Astrocyte of the spinal cord (primary cell): ENCODE measurements at regions not wholly inside any gene's neighbourhood (a gene's known extent, or its start where the extent isn't known, plus 50 kb on each side); places are given as distances from the start of the nearest gene placed in this dataset.

ENCODE experiments used
- DNase-seq: peaks from one replicate; pipeline ENCODE4 v3.0.0; 2011; ENCODE audit warnings: low read depth, low spot score
- H3K4me3 ChIP-seq: 2 replicates; pipeline ENCODE4 v1.5.1; 2011; ENCODE audit warnings: low read depth, mild to moderate bottlenecking, low read length, moderate library complexity
- in situ Hi-C: cut with HindIII; loops from 2 replicates; pipeline ENCODE4 v1.10.0; 2017; ENCODE audit warnings: low sequenced_read_pairs
- TF ChIP-seq, protein P1 (sequence below): IDR thresholded peaks from 2 replicates; pipeline ENCODE4 v1.5.1; 2012; ENCODE audit warnings: low read depth, mild to moderate bottlenecking, low read length, inconsistent platforms

DNA sequence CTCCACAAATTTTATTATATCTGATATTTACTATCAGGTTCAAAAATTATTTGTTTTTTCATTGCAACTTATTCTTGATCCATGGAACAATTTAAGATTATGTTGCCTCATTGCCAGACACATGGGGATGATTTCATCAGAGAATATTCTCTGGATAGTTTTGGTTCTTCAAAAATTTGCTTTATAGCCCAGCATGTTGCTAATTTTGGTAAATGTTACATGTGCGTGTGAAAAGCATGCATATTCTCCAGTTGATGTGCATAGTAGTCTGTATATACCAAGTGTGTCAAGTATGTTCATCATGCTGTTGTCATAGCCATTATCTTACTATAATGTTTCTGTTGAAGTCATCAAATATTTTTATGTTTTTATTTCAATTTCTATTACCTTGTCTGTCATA is 122.3 kb downstream of the RFC3 start:
- TF ChIP-seq, protein P1, sequence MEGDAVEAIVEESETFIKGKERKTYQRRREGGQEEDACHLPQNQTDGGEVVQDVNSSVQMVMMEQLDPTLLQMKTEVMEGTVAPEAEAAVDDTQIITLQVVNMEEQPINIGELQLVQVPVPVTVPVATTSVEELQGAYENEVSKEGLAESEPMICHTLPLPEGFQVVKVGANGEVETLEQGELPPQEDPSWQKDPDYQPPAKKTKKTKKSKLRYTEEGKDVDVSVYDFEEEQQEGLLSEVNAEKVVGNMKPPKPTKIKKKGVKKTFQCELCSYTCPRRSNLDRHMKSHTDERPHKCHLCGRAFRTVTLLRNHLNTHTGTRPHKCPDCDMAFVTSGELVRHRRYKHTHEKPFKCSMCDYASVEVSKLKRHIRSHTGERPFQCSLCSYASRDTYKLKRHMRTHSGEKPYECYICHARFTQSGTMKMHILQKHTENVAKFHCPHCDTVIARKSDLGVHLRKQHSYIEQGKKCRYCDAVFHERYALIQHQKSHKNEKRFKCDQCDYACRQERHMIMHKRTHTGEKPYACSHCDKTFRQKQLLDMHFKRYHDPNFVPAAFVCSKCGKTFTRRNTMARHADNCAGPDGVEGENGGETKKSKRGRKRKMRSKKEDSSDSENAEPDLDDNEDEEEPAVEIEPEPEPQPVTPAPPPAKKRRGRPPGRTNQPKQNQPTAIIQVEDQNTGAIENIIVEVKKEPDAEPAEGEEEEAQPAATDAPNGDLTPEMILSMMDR: no peak
- no peak overlapping the region for H3K4me3 ChIP-seq
- DNase-seq: no peak
- in situ Hi-C loops: no loop called here

DNA sequence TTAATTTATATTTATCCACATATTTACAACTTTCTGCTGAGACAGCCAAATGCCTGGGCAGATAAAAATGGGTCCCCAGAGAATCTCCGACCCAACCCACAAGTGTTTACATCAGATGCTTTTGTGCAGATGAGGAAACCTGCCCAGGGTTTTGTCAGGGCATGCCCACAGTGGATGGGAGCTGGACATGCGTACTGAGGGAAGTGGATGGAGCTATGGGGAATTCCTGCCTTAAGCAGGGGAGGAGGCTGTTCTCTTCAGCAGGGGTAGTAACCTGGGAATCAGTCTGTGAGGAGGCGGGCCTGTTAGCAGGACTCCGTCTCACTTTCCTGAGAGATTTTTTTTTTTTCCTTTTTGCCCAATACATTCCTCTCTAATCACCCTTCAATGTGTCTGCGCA is 122.9 kb downstream of the RFC3 start:
- in situ Hi-C loops: no loop called here
- TF ChIP-seq, protein P1: no peak
- H3K4me3 ChIP-seq: no peak overlapping the region
- DNase-seq: no peak

DNA sequence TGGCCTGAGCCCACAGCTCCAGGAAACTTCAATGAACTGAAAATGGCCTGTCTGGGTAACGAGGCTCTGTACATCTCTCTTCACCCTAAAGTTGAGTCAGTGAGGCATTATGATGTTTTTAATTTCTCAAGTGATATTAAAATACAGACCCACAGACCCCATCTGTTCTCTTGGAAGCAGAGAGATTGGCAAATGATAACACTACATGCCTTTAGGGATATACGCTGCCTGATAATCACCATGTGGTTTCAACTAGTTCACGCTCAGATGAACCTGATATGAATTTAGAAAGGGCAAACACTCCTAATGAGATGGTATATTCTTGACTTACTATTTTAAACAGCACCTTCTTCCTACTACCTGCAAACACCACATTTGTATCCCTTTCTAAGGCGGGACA is 127.5 kb downstream of the RFC3 start:
- DNase-seq: no peak
- in situ Hi-C loops: no loop called here
- H3K4me3 ChIP-seq: no peak overlapping the region
- TF ChIP-seq, protein P1: no peak

DNA sequence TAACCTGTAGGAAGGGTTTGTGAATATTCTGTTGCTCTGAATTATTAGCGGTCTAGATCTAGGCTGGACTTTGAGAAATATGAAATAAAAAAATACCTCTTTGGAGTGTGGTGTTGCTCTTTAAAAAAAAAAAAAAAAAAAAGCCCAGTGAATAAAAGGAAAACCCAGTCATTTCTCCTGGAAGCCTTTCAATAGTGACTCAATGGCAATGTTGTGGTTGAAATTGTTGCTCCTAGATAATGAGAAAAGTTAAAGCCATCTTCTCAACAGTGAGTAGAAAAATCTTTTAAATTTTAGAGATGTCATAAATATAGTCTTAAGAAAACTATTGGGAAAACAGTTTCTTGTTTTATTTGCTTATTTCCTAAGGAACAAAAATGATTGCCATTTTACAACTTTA is 135.3 kb downstream of the RFC3 start:
- DNase-seq: peak; percentile 77
- in situ Hi-C loops: no loop called here
- TF ChIP-seq, protein P1: no peak
- H3K4me3 ChIP-seq: no peak overlapping the region

DNA sequence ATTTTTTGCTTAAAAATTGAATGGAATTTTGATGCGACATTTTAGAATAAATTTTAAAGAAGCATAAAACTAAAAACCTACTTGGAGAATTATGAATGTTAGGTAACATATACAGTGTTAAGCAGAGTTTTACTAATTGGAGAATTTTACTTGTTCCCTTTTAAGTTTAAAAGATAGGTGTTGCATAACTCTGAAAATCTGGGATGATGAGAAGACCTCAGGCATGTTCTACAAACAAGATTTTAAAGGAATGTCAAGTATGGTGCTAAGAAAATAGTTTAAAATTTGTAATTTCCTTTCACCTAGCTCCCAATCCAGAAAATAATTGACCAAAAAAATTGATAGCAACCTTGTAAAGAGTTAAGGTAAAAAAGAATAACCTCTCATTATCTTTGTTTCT is 135.8 kb downstream of the RFC3 start:
- in situ Hi-C loops: no loop called here
- TF ChIP-seq, protein P1: no peak
- no peak overlapping the region for H3K4me3 ChIP-seq
- no peak for DNase-seq

DNA sequence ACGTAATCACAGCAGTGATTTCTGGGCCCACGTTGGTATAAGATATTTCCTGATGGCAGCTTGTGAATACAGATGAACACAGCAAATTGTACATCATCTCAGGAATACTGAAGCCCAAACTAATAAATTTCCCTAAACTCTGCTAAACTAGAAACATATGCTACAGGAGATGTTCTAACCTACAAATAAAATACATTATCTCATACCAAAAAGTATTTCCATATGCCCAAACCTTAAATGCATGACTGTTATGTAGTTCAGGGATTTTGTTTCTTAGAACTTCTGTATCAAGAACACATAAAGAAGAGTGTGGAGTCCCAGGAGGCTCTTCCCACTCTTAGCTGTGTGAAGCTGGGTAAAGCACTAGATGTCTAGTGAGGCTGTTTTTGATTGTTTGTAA is 138.4 kb downstream of the RFC3 start:
- DNase-seq: no peak
- H3K4me3 ChIP-seq: no peak overlapping the region
- TF ChIP-seq, protein P1: no peak
- in situ Hi-C loops: no loop called here

DNA sequence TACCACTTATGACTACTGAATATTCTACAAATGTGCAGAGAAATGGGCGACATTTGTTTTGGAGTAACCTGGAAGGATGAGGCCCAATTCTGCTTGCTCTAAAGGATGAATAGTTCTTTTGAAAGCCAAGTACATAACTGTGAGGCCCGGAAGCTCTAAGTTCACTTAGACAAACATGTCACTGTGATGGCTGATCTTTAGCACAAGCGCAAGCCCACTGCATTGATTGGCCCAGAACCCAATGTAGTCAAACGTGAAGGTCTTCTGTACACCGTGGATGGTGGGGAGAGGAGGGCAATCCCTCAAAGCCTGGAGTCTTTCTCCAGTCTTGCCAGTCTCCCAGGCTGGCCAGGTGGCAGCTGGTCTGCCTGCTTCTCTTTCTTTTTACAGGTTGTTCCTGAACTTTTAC is 139.6 kb downstream of the RFC3 start:
- DNase-seq: no peak
- no peak overlapping the region for H3K4me3 ChIP-seq
- TF ChIP-seq, protein P1: no peak
- in situ Hi-C loops: no loop called here
